ENCODE measurements at regions not wholly inside any gene's neighbourhood (a gene's known extent, or its start where the extent isn't known, plus 50 kb on each side); places are given as distances from the start of the nearest gene placed in this dataset.

DNA sequence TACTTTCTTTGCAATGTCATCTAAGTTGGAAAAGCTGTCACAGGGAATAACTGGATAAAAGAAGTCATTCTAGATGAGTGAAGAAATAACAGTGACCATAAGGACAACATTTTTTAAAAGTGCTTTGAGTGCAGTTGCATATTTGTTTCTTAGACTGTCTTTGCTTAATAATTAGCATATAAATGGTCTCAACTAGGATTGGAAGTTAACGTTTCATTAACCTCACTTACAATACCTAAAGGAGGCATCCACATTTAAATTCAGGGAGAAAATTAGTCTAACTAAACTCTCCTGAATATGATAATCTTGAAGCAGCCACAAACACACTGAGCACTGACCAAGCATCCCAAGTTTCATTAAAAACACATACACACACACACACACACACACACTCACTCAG, 780.7 kb downstream of the PCDH18 start:
- H3K4me3 ChIP-seq = no peak overlapping the region
- no peak overlapping the region for H3K27ac ChIP-seq
- no peak for ATAC-seq
- no peak for FAIRE-seq
- TF ChIP-seq CEBPB (IDR thresholded peaks at IDR 0.05) = no peak
- TF ChIP-seq TFCP2L1 (CRISPR knock-in tag; IDR thresholded peaks at IDR 0.05) = no peak
- TF ChIP-seq MAFK (IDR thresholded peaks at IDR 0.05; ENCODE audit: partially characterized antibody) = no peak
- no peak for TF ChIP-seq ZFP36 (IDR thresholded peaks at IDR 0.05; ENCODE audit: borderline replicate concordance, partially characterized antibody)
- no peaks in the 10 kb centered on the region for H3K9me3 ChIP-seq
- POLR2A ChIA-PET = no interaction called here
- H3K4me1 ChIP-seq = no peaks in the 10 kb centered on the region
- CTCF ChIA-PET = no interaction called here
- 61% methylated on average over 1 of the region's 1 CpG for WGBS (ENCODE audit: missing lambda C conversion rate)
- DNase-seq (ENCODE audit: low read depth in 1 of 2, low spot score in 1 of 2) = no peak
- no peak overlapping the region for H3K4me2 ChIP-seq

DNA sequence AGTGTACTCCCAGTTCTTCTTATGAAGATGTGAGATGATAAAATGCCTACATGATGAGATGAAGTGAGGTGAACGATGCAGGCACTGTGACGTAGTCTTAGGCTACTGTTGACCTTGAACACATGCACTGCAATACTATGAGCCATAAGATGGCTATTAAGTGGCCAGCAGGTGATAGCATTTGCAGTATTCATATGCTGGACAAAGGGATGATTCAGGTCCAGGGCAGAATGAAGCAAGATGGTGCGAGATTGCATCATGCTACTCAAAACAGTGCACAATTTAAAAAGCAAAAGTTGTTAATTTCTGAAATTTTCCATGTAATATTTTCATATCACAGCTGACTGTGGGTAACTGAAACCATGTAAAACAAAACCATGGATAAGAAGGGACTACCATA, 781.4 kb downstream of the PCDH18 start:
- ChIA-PET CTCF (no interaction called here), POLR2A (no interaction called here)
- FAIRE-seq (no peak), DNase-seq (ENCODE audit: low read depth in 1 of 2, low spot score in 1 of 2) (peak in 1 of 2 experiments; percentile 24), ATAC-seq (no peak)
- Histone ChIP-seq H3K4me1 (no peaks in the 10 kb centered on the region), H3K4me2 (peak overlapping the region; percentile 3; the same call in 1 of the 3 replicates), H3K4me3 (no peak overlapping the region), H3K9me3 (no peaks in the 10 kb centered on the region), H3K27ac (no peak overlapping the region)
- 44% methylated on average over 3 of the region's 3 CpGs for WGBS (ENCODE audit: missing lambda C conversion rate)
- no peak for TF ChIP-seq EP300 (IDR thresholded peaks at IDR 0.05)
- TF ChIP-seq CEBPB (IDR thresholded peaks at IDR 0.05) = peak; percentile 21 to 23; a peak in 1 of 4 replicates
- no peak for TF ChIP-seq JUN (IDR thresholded peaks at IDR 0.05)

DNA sequence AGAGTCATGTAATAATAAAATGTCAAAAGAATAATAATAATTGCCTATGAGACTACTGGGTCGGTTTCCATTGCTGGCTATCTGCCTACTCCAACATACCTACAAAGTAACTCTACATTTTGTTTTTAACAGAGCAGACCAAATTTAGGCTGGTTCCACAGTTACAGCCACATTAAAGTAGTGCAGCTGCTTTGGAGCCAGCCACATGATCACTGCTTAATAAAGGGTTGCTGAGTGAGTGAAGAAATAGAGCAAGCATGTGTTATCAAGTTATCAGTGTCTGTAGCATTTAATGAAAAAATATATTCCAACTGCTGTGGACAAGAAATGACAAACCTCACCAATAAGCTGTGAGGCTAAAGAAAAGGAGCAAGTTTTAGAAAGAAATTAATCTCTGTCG, 782.3 kb downstream of the PCDH18 start:
- DNase-seq (ENCODE audit: low read depth in 1 of 2, low spot score in 1 of 2) = no peak
- ChIA-PET POLR2A (interaction anchor here (0.6 kb wide), 1 partner anchor 1497 kb away, joined by 6 read pairs; no protein-coding TSS in a partner anchor), CTCF (no interaction called here)
- ATAC-seq = no peak
- TF ChIP-seq ZFP36 (IDR thresholded peaks at IDR 0.05; ENCODE audit: borderline replicate concordance, partially characterized antibody) (no peak), EP300 (IDR thresholded peaks at IDR 0.05) (no peak), RAD21 (conservative IDR thresholded peaks at IDR 0.05 in 1 of 2, IDR thresholded peaks at IDR 0.05 in 1 of 2) (no peak), CEBPB (IDR thresholded peaks at IDR 0.05) (no peak), BHLHE40 (IDR thresholded peaks at IDR 0.05; ENCODE audit: low read depth, low read length) (no peak), KDM5A (IDR thresholded peaks at IDR 0.05) (no peak), HOXB5 (CRISPR knock-in tag; IDR thresholded peaks at IDR 0.05) (no peak), MAZ (IDR thresholded peaks at IDR 0.05; ENCODE audit: borderline replicate concordance, low read depth, low read length) (no peak)
- TF ChIP-seq, protein P1, sequence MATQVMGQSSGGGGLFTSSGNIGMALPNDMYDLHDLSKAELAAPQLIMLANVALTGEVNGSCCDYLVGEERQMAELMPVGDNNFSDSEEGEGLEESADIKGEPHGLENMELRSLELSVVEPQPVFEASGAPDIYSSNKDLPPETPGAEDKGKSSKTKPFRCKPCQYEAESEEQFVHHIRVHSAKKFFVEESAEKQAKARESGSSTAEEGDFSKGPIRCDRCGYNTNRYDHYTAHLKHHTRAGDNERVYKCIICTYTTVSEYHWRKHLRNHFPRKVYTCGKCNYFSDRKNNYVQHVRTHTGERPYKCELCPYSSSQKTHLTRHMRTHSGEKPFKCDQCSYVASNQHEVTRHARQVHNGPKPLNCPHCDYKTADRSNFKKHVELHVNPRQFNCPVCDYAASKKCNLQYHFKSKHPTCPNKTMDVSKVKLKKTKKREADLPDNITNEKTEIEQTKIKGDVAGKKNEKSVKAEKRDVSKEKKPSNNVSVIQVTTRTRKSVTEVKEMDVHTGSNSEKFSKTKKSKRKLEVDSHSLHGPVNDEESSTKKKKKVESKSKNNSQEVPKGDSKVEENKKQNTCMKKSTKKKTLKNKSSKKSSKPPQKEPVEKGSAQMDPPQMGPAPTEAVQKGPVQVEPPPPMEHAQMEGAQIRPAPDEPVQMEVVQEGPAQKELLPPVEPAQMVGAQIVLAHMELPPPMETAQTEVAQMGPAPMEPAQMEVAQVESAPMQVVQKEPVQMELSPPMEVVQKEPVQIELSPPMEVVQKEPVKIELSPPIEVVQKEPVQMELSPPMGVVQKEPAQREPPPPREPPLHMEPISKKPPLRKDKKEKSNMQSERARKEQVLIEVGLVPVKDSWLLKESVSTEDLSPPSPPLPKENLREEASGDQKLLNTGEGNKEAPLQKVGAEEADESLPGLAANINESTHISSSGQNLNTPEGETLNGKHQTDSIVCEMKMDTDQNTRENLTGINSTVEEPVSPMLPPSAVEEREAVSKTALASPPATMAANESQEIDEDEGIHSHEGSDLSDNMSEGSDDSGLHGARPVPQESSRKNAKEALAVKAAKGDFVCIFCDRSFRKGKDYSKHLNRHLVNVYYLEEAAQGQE (IDR thresholded peaks at IDR 0.05) = no peak
- TF ChIP-seq, protein P2, sequence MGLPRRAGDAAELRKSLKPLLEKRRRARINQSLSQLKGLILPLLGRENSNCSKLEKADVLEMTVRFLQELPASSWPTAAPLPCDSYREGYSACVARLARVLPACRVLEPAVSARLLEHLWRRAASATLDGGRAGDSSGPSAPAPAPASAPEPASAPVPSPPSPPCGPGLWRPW (IDR thresholded peaks at IDR 0.05) = no peak
- Histone ChIP-seq H3K9me3 (no peaks in the 10 kb centered on the region), H3K4me1 (no peaks in the 10 kb centered on the region), H3K27ac (no peak overlapping the region), H3K4me3 (no peak overlapping the region), H3K4me2 (no peak overlapping the region)
- no peak for FAIRE-seq
- WGBS (ENCODE audit: missing lambda C conversion rate) = 45% methylated on average over 2 of the region's 2 CpGs

DNA sequence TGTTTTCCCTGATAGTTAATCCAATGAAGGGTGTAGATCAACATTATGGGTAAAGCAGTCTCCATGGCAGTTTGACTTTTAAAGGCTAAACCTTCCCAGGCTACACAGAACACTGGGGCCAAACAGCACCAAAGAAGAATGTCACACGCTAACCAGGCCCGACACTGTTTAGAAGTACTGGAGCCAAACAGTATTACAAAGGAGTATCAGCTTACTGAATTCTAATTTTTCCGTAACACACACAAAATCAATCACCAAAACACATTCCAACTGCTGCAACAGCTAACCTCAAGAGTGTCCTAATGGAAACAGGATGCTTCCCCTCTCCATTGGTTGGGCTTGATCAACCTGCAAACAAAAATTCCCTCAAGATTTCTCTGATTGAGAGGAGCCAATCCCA, 783.5 kb downstream of the PCDH18 start:
- TF ChIP-seq HOXA7 (CRISPR knock-in tag; IDR thresholded peaks at IDR 0.05) (no peak), MAZ (IDR thresholded peaks at IDR 0.05; ENCODE audit: borderline replicate concordance, low read depth, low read length) (no peak)
- no peak overlapping the region for H3K4me2 ChIP-seq
- CTCF ChIA-PET = no interaction called here
- FAIRE-seq (no peak), DNase-seq (ENCODE audit: low read depth in 1 of 2, low spot score in 1 of 2) (no peak), ATAC-seq (no peak)
- H3K9me3 ChIP-seq = no peaks in the 10 kb centered on the region
- POLR2A ChIA-PET = no interaction called here
- no peak overlapping the region for H3K27ac ChIP-seq
- no peak overlapping the region for H3K4me3 ChIP-seq
- 95% methylated on average over 3 of the region's 3 CpGs for WGBS (ENCODE audit: missing lambda C conversion rate)
- no peaks in the 10 kb centered on the region for H3K4me1 ChIP-seq

Measured in A549 (cell line).